Skeletal muscle tissue (tissue), 3 donors: ENCODE measurements at regions not wholly inside any gene's neighbourhood (a gene's known extent, or its start where the extent isn't known, plus 50 kb on each side); places are given as distances from the start of the nearest gene placed in this dataset.

Source experiments
- H3K27ac ChIP-seq: one replicate; pipeline ENCODE4 v1.7.0; 2013; ENCODE audit warnings: mild to moderate bottlenecking, low read depth, low read length, inconsistent platforms
- H3K27me3 ChIP-seq, 3 donors: one replicate each; pipeline ENCODE4 v1.7.0; 2013; ENCODE audit warnings: low read length in 3 of 3; ENCODE audit not compliant: control insufficient read depth in 3 of 3, insufficient read depth in 3 of 3
- H3K36me3 ChIP-seq, 3 donors: one replicate each; pipeline ENCODE4 v1.7.0; 2013; ENCODE audit warnings: low read length in 3 of 3; ENCODE audit not compliant: control insufficient read depth in 3 of 3, insufficient read depth in 3 of 3
- H3K4me1 ChIP-seq, 3 donors: one replicate each; pipeline ENCODE4 v1.7.0; 2013; ENCODE audit warnings: low read length in 3 of 3, mild to moderate bottlenecking in 3 of 3; ENCODE audit not compliant: control insufficient read depth in 3 of 3, insufficient read depth in 3 of 3
- H3K4me3 ChIP-seq, 3 donors: one replicate each; pipeline ENCODE4 v1.7.0; 2013; ENCODE audit warnings: low read length in 3 of 3
- H3K9ac ChIP-seq, 3 donors: one replicate each; pipeline ENCODE4 v1.7.0; 2013; ENCODE audit warnings: low read length in 3 of 3, mild to moderate bottlenecking in 3 of 3, moderate library complexity in 2 of 3, low read depth in 1 of 3
- H3K9me3 ChIP-seq, 3 donors: one replicate each; pipeline ENCODE4 v1.7.0; 2013; ENCODE audit warnings: low read length in 3 of 3; ENCODE audit not compliant: control insufficient read depth in 3 of 3
- donor health status: Osteomylitis.

GRCh38 chr4:34194585-34194984 lies 2049.7 kb downstream of the ARAP2 start:
- no peak overlapping the region for H3K9ac ChIP-seq
- H3K27ac ChIP-seq: no peak overlapping the region
- no peaks in the 10 kb centered on the region for H3K4me1 ChIP-seq
- H3K36me3 ChIP-seq: no peaks in the 10 kb centered on the region
- H3K9me3 ChIP-seq: no peaks in the 10 kb centered on the region
- H3K27me3 ChIP-seq: no peaks in the 10 kb centered on the region
- H3K4me3 ChIP-seq: no peak overlapping the region

- Histone ChIP-seq H3K36me3 (no peaks in the 10 kb centered on the region), H3K4me3 (no peak overlapping the region), H3K27ac (no peak overlapping the region), H3K9ac (no peak overlapping the region), H3K27me3 (no peaks in the 10 kb centered on the region), H3K4me1 (no peaks in the 10 kb centered on the region), H3K9me3 (peaks cover 0 to 2% (median 0%) of the 10 kb centered on the region in 3 donors)
These were observed 2047.9 kb downstream of the ARAP2 start for GRCh38 chr4:34196375-34196774.

GRCh38 chr4:34198966-34199365 lies 2045.3 kb downstream of the ARAP2 start:
- Histone ChIP-seq H3K4me1 (no peaks in the 10 kb centered on the region), H3K27ac (no peak overlapping the region), H3K27me3 (no peaks in the 10 kb centered on the region), H3K36me3 (no peaks in the 10 kb centered on the region), H3K9me3 (peaks cover 0 to 2% (median 0%) of the 10 kb centered on the region in 3 donors), H3K9ac (no peak overlapping the region), H3K4me3 (no peak overlapping the region)

DNA sequence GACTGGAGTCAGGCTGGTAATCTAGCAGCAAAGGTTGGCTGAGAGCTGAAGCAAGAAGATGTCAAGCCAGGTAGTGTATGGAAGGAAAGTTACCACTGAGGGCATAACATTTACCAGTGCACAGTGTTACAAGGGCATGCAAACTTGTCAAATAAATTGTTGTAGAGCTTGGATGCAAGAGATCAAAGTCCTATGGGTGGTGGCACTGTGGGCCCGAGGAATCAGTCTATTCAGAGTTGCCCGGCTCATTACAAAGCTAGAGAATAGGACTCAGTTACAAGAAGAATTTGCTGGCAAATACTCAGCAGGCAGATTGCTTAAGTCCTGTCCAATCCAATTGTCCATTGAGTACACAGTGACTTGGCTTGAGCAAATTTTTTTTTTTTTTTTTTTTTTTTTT lies 2043.8 kb downstream of the ARAP2 start:
- Histone ChIP-seq H3K27ac (no peak overlapping the region), H3K4me1 (no peaks in the 10 kb centered on the region), H3K27me3 (no peaks in the 10 kb centered on the region), H3K36me3 (no peaks in the 10 kb centered on the region), H3K9ac (no peak overlapping the region), H3K4me3 (no peak overlapping the region), H3K9me3 (peaks cover 0 to 2% (median 0%) of the 10 kb centered on the region in 3 donors)

GRCh38 chr4:34202154-34202553 lies 2042.2 kb downstream of the ARAP2 start:
- H3K27ac ChIP-seq: no peak overlapping the region
- H3K9me3 ChIP-seq: peaks cover 0 to 2% (median 0%) of the 10 kb centered on the region in 3 donors
- H3K36me3 ChIP-seq: no peaks in the 10 kb centered on the region
- H3K4me1 ChIP-seq: no peaks in the 10 kb centered on the region
- H3K27me3 ChIP-seq: no peaks in the 10 kb centered on the region
- no peak overlapping the region for H3K4me3 ChIP-seq
- no peak overlapping the region for H3K9ac ChIP-seq

DNA sequence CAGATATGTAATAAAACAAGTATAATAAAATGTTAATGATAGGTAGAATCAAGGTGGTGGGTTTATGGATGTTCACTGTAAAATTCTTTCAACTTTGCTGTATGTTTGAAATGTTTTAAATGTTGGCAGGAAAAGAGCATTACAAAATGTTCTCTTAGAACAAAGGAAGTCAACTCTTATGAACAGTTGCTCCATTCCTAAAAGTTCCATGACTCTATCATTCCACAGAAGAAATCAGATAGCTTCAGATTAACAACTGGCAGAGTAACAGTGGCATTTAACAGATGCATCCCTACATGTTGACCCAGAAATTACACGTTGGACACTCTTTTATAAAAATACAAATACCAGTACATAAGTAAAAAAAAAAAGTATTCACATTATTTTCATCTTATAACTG lies 2023.7 kb downstream of the ARAP2 start:
- Histone ChIP-seq H3K27ac (no peak overlapping the region), H3K36me3 (no peaks in the 10 kb centered on the region), H3K27me3 (no peaks in the 10 kb centered on the region), H3K9me3 (no peaks in the 10 kb centered on the region), H3K9ac (no peak overlapping the region), H3K4me3 (no peak overlapping the region), H3K4me1 (no peaks in the 10 kb centered on the region)

DNA sequence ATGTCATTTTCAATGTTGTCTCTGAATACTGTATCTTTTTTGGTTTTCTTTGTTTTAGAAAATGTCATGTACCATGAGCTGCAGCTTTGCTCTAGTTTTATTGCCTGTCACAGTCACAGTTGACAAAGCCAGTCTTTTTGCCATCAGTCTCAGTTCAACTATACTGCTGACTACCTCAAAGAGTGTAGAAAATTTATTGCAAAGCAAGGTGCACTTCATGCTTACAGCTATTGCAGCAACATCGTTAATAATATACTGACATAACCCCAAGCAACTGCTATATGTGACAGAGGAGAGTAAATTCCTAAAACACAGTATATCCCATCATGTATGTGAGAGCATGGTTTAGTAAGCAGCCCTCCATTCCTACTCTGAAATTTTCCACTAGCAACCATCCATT lies 2022.3 kb downstream of the ARAP2 start:
- Histone ChIP-seq H3K27ac (no peak overlapping the region), H3K9ac (no peak overlapping the region), H3K9me3 (no peaks in the 10 kb centered on the region)

GRCh38 chr4:34236118-34236517 lies 2008.2 kb downstream of the ARAP2 start:
- Histone ChIP-seq H3K9me3 (no peaks in the 10 kb centered on the region), H3K9ac (no peak overlapping the region), H3K4me3 (no peak overlapping the region), H3K27ac (no peak overlapping the region), H3K27me3 (no peaks in the 10 kb centered on the region), H3K36me3 (no peaks in the 10 kb centered on the region), H3K4me1 (no peaks in the 10 kb centered on the region)

More for the DNA sequence above, 2022.3 kb downstream of the ARAP2 start:
- Histone ChIP-seq H3K27me3 (no peaks in the 10 kb centered on the region), H3K36me3 (no peaks in the 10 kb centered on the region), H3K4me1 (no peaks in the 10 kb centered on the region), H3K4me3 (no peak overlapping the region)

DNA sequence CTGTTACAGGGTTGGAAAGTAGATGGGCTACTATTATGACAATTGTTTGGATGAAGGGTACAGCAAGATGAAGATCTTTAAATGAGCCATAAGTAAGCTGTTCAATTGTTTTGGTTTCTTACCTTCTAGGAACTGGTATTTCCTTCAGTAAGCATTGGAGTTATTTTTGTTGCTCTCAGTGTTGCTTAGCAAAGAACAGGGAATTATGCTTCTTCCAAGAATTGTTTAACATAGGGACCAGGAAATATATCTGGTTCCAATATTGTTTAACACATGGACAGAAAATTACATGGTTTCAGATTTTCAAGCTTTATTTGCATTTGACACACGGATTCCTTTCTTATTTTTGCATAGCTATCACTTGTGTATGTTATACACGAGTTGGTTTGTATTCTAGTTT lies 1999.0 kb downstream of the ARAP2 start:
- Histone ChIP-seq H3K4me1 (no peaks in the 10 kb centered on the region), H3K4me3 (no peak overlapping the region)

GRCh38 chr4:34250562-34250961 lies 1993.8 kb downstream of the ARAP2 start:
- Histone ChIP-seq H3K9me3 (no peaks in the 10 kb centered on the region), H3K27me3 (no peaks in the 10 kb centered on the region), H3K36me3 (no peaks in the 10 kb centered on the region), H3K9ac (no peak overlapping the region), H3K4me3 (no peak overlapping the region), H3K4me1 (no peaks in the 10 kb centered on the region), H3K27ac (no peak overlapping the region)

More for the DNA sequence above, 1999.0 kb downstream of the ARAP2 start:
- Histone ChIP-seq H3K9me3 (no peaks in the 10 kb centered on the region), H3K27ac (no peak overlapping the region), H3K36me3 (no peaks in the 10 kb centered on the region), H3K27me3 (no peaks in the 10 kb centered on the region), H3K9ac (no peak overlapping the region)

- Histone ChIP-seq H3K36me3 (no peaks in the 10 kb centered on the region), H3K9me3 (no peaks in the 10 kb centered on the region), H3K27ac (no peak overlapping the region), H3K4me3 (no peak overlapping the region), H3K9ac (no peak overlapping the region), H3K4me1 (no peaks in the 10 kb centered on the region), H3K27me3 (no peaks in the 10 kb centered on the region)
These were observed 1991.1 kb downstream of the ARAP2 start for GRCh38 chr4:34253239-34253638.
